GM18868 (cell line): ENCODE measurements at regions not wholly inside any gene's neighbourhood (a gene's known extent, or its start where the extent isn't known, plus 50 kb on each side); places are given as distances from the start of the nearest gene placed in this dataset.

Experiments
- ATAC-seq: cut with Tn5 transposase; IDR thresholded peaks from one replicate; pipeline ENCODE4 v1.9.1; 2021; ENCODE audit warnings: mild to moderate bottlenecking, moderate library complexity; ENCODE audit not compliant: unreplicated experiment

DNA sequence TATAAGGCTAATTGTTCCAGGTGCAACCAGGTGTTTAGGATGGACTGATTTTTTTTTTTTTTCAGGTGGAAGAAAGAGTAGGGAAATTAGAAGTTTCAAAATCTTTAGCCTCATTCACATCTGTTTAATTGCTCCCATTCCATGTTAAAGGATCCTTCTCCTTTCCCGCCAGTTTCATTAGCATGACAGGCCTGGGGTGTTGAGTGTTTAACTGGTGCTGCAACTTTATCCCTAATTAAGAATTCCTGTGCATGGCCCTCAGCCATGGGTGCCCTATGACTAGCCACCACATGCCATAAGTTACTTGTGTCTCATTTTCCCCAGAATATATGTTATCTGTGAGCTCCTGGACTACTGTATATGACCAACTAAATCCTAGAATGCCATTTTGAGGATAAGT is 501.4 kb downstream of the NSUN3 start:
- no peak for ATAC-seq

DNA sequence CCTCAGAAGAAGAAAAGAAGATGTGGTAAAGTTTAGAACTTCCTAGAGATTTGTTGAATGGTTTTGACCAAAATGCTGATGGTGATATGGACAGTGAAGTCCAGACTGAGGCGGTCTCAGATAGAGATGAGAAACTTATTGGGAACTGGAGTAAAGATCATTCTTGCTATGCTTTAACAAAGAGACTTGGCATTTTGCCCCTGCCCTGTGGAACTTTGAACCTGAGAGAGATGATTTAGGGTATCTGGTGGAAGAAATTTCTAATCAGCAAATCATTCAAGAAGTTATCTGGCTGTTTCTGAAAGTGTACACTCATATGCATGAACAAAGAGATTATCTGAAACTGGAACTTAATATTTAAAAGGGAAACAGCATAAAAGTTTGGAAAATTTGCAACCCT is 505.2 kb downstream of the NSUN3 start:
- no peak for ATAC-seq

DNA sequence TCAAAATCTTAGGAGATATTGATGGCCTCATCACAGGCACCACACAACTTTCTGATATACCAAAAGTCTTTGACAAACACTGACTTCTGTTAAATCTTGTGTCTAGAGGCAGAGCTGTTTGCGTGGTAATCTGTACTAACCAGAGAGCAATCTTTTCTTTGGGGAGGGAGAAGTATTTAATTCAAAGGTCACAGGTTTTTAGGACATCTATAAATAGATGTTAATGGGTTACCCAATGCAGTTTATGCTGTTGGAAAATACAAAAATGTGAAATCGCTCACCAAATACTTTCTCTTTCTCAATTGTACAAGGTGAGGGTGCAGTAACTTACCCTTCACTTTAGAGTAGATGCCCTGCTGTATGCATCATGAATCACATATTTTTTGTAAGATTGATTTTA is 510.5 kb downstream of the NSUN3 start:
- no peak for ATAC-seq

DNA sequence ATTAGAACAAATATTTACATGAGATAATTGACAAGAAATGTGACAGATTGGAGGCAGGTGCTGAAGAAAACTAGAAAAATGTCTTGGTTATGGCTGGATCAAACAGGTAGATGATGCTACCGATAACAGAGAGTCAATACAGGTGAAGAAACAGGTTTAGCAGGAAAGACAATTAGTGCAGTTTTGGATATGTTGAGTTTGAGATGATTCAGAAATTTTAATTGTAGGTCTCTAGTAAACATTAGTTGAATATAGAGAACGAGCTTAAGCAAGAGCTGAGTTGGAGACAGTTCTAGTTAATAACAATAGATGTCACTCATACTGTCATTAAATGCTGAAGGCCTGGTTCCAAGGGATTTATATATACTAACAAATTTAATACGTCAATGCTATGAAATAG is 524.4 kb downstream of the NSUN3 start:
- ATAC-seq: no peak

DNA sequence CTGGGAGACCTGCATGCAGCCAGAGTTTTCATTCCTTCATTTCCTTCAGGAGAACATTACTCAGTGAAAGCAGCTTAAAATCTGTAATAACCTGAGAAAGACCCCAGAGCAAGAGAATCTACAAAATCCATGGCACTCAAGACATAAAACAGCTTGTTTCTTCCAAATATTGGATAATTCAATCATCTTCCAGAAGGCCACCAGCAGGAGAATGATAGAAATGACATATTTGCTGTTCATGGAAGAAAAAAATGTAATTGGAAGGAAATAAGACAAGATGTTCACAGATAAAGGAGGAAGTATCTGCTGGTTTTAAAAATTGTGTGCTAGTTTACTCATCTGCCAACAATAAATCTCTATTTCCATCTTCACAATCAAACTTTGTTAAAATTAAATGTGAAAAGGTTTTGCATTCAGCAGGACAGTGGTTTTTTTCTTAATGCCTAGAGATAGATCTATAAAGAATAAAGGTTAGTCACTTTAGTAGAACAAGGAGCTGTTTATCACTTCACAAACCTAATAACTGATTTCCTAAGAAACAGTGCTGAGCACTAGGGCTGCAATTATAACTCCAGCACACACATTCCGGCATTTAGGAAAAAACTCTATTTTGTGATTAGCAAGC is 530.8 kb downstream of the NSUN3 start:
- ATAC-seq: no peak

DNA sequence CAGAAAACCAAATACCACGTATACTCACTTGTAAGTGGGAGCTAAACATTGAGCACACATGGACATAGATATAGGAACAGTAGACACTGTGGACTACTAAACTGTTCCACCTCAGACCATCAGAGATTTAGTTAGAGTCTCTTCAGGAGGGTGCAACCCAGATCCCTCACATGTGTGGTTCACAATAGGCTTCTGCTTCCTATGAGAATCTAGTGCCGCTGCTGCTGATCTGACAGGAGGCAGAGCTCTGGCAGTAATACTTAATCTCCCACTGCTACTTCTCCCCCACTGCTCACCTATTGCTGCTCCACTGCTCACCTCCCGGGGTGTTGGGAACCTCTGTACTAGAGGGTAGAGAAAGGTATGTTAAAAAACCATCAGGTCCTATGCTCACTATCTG is 533.3 kb downstream of the NSUN3 start:
- ATAC-seq: no peak

DNA sequence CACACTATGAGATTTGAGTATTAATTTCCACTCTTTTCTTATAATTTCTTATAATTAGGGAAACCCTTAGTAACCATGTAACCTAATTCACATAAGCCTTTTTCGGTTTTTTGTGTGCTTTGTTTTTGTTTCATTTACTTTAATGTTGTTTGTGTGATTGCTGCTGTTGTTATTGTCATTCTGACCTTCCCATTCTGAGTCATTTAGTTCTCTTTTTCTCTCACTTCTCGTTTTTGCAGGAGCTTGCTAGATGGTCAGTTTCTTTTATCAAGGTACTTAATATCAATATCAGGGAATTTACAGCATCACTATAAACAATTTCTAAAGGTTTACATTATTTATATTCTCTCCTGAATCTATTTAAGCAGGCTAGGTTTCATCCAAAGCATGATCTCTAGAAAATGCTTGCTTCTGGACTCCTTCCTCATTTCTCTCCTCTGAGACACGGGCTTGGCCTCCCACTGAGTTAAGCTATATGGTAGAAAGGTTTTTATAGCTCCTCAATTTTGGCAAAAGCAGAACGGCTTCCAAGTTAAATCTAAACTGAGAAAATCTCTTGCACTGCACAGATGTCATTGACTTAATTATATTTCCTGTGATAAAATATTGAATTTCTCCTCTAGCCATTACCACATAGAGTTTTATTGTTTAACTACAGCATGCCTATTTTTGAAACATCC is 534.2 kb downstream of the NSUN3 start:
- peak; percentile 65 for ATAC-seq

DNA sequence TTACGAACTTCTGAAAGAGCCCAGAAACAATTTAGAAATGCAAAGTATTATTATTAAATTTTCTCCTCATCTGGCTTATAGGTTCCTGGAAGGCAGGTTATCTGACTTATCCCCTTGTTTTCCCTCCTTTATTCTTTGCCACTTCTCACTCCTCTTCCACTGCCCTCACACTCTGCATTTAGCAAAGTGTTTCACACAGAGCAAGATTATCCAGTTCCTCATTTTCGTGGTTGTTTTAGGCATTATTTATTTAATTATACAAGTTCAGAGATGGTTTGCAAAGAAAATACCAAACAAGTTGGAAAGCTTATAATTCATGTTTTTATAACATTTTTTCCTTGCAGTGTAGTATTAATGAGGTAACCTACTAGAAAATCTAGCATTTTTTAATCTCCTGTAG is 544.9 kb downstream of the NSUN3 start:
- ATAC-seq: no peak

DNA sequence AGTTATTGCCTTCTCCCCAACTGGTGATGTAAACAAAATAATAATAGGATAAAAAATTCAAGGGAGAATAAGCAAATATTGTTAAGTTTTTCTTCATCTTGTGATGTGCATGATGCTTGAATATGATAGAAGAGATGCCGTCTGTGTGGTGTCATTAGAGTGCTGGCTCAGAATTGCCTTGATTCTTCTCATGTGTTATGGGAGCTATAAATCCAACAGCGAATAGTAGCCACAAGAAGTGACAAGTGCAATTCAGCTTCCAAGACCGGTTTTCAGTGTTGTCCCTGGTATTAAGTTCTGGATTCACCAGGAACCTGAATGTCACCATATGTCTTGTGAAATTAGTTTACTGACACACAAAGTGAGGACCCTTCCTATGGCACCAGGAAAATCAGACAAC is 547.0 kb downstream of the NSUN3 start:
- no peak for ATAC-seq

DNA sequence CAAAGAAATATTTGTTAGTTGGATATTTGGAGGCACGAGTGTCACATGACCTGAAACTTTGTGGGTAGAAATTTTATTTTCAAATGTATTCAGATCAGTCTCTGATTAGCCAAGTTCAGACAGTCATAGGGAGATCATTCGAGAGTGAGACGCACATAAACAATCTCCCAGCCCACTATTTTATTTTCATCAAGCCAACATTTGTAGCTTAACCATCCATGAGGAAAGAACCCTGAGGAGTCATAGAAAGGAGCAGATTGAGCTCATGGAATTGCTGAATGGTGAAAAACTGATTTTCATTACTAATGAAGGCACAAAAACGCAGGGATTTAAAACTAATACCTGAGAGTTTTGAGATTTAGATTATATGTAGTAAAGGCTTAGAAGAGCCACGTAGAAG is 548.7 kb downstream of the NSUN3 start:
- no peak for ATAC-seq

DNA sequence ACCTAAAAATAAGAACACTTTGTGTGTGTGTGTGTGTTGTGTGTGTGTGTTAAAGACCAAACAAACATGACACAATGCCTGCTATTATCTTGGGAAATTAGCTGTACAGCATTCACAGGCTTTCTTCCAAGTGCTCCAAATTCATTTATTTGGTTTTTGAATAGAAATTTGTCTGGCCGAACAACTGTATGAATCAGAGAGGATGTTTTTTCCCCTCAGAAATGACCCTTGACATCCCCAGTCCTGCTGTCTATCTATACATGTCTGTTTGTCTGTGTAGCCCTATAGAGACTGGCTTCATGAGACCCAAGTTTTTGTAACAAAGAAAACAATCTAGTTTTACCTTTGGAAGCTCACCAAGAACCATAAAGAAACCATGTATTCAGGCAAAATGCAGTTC is 549.8 kb downstream of the NSUN3 start:
- ATAC-seq: no peak

DNA sequence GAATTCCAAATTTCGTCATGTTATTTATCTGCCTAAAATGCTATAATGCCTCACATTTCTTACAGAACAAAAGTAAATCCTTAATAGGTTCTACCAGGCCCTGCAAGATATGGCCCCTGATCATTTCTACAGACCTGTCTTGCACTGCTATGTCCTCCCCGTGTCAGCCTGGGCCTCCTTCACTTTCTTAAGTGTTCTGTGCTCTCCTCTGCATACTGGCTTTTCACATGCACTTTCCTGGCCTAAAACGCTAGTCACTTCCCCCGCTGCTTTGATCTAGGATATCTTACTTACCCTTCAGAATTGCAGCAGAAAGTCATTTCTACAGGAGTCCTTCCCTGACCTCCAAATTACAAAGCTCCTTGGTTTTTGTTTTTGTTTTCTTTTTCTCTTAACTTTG is 551.3 kb downstream of the NSUN3 start:
- no peak for ATAC-seq

DNA sequence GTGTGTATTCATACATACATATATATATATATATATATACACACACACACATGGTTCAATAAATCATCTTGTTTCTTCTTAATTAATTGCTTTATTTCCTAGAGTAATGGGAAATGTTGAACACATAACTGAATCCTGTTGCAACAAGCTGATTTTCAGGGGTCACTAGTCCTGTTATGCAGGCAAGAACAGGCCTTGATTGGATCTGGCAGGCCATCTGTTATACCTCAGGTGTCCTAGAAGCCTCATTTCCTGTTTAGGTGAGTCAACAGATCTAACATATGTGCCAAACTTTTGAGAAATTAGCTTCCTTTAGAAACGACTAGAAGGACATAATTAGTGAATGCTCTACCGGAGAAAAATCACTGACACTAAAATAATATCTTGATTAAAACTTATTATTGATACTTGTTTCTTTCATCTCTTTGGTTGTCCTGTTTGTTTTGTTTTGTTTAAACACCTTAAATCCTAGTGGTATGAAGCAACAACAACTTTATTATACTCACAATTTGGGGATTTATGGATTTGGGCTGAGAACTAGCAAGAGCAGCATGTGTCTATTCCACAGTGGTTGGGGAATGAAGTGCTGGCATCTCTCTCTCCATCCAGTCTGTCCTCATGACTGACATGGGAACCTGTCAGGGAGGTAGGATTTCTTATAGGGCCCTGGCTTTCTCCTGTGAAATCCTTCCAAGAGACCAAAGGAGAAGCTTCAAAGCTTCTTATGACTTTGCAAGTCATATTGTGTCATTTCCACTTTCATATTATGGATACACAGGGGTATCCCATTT is 552.6 kb downstream of the NSUN3 start:
- ATAC-seq: no peak

DNA sequence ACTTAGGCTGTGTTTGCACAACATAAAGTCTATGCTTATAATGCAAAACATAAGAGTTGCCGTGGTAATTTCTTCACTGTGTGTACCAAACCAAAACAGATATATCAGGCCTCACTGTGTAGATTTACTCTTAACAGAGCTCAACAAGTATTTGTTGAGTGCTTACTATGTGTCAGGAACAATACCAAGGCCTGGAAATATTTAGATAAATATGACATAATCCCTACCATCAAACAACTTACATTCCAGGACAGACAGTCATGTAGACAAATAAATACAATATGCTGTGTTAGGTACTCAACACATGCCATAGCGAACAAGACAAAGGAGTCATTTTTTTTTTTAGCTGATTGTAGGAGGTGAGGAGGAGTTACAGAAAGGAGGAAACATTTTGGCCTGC is 554.0 kb downstream of the NSUN3 start:
- no peak for ATAC-seq

DNA sequence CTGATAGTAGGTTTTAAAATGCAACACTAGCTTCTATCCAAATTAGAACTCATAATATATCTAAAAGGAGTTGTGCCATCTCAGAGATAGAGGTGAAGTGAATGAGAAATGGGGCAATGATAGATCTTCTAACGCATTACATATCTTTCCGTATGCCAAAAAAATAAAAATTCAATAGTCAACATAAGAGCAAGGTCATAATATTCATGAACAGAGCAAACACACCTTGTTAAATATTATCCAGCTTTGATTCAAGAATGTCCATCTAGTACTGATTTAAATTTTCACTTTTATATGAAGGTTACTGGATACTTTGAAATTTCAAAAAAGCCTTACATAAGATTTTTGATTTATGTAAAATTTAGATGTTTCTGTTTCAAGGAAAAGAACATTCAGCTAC is 554.5 kb downstream of the NSUN3 start:
- no peak for ATAC-seq

DNA sequence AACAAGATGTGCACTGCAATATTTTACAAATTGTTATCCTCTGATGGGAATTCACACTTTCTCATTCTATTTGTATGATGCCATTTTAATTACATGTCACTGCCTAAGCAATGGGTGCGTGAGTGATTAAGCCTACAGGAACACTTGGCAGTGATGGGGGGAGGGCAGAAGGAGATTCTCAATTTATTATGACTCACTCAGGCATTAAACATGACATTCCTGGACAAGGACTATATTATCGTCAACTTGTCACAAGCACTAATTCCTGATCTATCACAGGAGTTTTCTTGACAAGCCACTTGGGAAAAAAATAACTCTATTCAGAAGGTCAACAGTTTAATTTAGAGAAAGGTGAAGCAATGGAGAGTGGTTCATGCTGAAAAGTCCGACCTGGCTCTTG is 556.8 kb downstream of the NSUN3 start:
- no peak for ATAC-seq

DNA sequence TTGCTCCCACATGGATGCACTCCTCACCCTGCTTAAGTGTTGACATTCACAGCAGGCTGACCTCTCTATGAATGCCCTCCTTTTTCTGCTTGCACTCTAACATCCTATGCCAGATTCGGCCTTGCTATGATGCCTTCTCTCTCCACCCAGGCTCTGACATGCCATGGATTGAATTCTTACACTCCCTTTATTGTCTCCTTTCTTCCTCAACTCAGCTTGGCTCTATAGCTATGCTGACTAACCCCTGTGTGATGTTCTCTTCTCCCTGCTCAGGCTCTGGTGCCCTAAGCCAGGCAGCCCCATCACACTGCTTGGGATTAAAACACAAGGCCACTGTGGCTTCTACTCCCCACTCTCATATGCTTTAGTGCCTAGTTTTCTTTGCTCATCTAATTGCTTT is 563.7 kb downstream of the NSUN3 start:
- ATAC-seq: no peak

DNA sequence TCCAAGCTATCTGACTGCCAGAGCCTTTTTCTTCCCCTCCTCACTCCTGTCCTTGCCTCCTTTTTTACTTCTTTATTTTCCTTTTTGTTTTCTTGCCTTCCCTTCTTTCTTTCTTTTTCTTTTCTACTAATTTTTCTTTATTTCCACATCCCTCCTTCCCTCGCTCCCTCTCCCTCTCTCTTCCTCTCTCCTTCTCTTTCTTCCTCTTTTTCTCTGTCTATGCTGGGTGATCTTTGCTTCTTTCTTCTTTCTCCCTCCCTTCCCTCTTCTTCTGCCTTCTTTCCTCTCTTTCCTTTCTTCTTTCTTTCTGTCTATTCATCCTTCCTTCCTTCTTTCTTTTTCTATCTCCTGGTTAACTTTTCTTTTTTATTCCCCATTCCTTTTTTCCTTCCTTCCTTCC is 564.8 kb downstream of the NSUN3 start:
- no peak for ATAC-seq

DNA sequence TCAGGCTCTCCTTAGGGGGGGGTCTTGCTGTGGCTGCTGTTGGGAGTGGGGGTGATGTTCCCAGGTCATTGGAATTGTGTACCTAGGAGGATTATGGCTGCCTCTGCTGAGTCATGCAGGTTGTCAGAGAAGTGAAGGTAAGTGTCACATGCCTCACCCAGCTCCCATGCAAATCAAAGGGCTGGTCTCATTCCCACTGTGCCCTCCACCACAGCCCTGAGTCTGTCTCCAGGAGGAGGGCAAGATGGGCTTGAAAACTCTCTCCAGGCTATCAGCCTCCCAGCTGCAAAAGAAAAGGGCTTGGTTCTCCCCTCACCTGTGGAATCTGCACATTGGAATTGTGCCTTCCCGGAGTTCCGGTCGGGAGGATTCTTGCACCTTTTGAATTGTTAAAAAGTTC is 580.5 kb downstream of the NSUN3 start:
- no peak for ATAC-seq

DNA sequence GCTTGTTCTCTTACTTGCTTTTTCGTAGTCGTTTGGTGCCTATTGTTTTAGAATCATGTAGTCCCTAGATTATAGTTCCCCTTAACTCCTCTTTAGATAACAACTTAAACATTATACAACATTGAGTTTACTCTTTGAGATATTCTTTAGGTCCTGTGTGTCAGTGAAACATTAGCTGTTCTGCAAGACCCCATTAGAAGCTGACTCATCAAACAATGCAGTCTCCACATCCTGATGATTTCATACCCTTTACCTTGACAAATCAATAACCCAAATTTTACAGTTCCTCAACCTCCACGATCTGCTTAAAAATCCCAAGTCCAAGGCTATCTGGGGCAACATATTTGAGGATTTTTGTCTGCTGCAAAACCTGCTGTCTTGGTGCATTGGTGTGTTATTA is 582.9 kb downstream of the NSUN3 start:
- no peak for ATAC-seq

DNA sequence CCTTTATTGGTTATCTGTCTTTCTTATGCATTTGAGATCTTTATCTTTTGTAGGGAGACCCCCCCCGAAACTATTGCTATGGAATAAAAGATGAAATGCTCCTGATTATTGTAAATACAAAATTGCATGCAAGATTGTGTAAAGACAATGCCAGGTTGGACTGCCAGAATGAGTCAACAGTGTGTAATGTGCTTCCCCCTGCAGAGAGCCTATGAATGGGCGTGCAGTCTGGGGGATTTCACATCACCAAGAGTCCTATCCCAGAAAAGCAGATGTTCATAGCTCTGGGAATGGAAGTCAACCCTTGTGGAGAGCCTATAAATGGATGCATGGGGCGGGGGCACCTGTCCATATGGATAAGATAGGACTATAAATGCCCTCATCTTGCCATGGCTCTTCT is 584.3 kb downstream of the NSUN3 start:
- no peak for ATAC-seq
